Fibroblast of lung (primary cell): ENCODE measurements at regions not wholly inside any gene's neighbourhood (a gene's known extent, or its start where the extent isn't known, plus 50 kb on each side); places are given as distances from the start of the nearest gene placed in this dataset.

ENCODE experiments used
- CTCF ChIP-seq, 2 donors: IDR thresholded peaks in 1 of 2; conservative IDR thresholded peaks in 1 of 2; 1 replicate in 1 of 2; 2 replicates in 1 of 2; pipeline ENCODE4 v1.5.1; 2011 to 2012; ENCODE audit warnings: low read length in 2 of 2, control low read depth in 1 of 2, inconsistent platforms in 1 of 2, low read depth in 1 of 2, mild to moderate bottlenecking in 1 of 2
- EZH2 ChIP-seq: IDR thresholded peaks from 2 replicates; pipeline ENCODE4 v1.5.1; 2012; ENCODE audit warnings: low read length, control low read depth, mild to moderate bottlenecking; ENCODE audit errors: missing control alignments

GRCh38 chr11:122235615-122236014, 119.6 kb upstream of the BLID start:
- TF ChIP-seq CTCF (conservative IDR thresholded peaks at IDR 0.05 in 1 of 2, IDR thresholded peaks at IDR 0.05 in 1 of 2; ENCODE audit: low read depth in 1 of 2, low read length in 2 of 2) (no peak), EZH2 (no peak)
